ENCODE measurements at regions not wholly inside any gene's neighbourhood (a gene's known extent, or its start where the extent isn't known, plus 50 kb on each side); places are given as distances from the start of the nearest gene placed in this dataset.

DNA sequence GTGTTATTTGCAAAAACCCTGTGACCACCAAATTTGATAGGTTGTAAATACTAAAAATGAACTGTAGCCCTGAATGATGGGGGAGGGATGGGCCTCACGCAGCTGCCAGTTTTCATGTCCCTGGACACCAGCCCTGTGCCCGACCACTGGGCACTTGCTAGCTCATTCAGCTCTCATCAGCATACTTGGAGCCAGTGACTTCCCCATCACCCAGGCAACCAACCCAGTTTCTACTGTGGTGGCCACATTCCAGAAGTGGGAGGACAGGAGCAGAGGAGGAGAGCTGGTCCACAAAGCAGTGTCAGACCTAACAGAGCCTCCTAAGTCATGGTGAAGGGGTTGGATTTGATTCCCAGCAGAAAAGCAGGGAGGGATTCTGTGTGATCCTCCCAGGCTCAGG lies 128.2 kb downstream of the CPEB2 start:
- DNase-seq: no peak

DNA sequence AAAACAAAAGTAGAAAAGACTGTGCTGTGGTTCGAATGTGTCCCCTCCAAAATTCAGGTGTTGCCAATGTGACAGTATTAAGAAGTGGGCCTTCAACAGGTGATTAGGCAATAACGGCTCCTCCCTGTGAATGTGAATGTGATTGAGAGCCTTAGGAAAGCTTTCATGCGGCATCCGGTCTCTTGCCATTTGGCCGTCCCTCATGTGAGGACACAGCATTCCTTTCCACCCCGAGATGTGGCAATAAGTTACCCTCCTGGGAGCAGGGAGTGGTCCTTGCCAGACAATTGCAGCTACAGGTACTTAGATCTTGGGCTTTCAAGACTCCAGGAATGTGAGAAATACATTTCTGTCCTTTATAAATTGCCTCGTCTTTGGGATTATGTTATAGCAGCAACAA lies 129.3 kb downstream of the CPEB2 start:
- no peak for DNase-seq

DNA sequence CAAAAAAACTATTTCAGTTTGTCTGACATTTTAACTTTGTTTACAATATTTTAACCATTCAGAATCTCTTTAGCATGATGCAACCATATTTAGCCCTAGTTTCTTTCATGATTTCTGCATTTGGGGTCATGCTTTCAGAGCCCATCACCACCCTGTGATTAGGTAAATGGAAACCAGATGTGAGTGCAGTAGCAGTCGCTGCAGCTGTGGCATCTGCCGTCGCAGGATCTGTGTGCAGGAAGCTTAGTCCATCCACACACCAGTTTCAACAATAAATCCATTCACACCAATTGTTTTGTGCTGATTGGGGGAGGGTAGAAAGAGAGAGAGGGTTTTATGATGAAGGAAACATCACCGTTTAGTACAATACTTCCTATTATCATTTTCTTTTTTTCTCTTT lies 130.5 kb downstream of the CPEB2 start:
- DNase-seq: no peak

DNA sequence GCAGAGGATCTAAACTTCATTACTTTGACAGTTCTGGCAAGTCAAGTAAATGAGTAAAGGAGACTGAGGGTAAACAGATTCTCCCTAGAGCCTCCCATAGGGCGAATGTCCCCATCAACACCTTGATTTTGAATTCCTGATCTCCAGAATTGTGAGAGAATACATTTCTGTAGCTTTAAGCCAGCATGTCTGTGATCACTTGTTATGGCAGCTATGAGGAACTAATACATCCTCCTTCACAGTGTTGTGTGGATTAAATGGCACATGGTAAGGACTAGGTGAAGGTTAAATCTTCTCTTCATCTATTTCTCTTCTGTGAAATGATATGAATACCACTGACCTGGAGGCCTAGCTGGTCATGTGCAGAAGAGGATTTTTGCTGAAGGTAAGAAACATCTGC lies 137.3 kb downstream of the CPEB2 start:
- DNase-seq: no peak

DNA sequence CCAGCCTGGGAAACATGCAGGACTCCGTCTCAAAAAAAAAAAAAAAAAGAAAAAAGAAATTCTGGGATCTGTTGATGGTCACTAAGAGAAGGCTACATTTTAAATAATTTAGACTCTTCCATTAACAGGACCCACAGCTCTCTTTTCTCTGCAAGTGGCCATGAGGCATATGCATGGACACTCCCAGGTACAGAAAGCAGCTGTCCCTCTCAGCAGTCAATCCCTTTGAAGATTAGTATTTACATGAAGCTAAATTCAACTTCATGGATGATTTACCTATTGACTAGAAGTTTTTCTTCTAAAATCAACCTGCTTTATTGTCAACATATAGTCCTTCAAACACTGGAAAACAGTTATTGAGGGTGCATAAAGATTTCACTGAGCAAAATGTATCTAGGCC lies 139.9 kb downstream of the CPEB2 start:
- DNase-seq: no peak

DNA sequence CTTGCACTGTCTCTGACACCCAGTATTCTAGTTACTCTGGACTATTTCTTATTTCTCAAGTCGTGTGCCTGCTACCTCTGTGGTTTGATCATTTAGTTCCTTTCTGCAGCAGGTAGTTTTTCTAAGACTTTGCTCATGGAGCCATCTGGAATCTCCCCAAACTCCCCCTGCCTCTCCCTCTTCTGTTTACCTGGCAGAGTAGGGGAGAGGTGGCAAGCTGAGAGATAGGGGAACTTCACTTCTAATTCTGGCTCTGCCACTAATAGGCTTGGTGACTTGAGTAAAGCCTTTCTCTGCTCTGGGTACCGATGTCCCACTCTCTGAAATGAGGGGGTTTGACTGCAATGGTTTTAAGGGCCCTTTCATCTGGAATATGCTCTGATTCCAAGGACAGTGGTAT lies 141.3 kb downstream of the CPEB2 start:
- no peak for DNase-seq

DNA sequence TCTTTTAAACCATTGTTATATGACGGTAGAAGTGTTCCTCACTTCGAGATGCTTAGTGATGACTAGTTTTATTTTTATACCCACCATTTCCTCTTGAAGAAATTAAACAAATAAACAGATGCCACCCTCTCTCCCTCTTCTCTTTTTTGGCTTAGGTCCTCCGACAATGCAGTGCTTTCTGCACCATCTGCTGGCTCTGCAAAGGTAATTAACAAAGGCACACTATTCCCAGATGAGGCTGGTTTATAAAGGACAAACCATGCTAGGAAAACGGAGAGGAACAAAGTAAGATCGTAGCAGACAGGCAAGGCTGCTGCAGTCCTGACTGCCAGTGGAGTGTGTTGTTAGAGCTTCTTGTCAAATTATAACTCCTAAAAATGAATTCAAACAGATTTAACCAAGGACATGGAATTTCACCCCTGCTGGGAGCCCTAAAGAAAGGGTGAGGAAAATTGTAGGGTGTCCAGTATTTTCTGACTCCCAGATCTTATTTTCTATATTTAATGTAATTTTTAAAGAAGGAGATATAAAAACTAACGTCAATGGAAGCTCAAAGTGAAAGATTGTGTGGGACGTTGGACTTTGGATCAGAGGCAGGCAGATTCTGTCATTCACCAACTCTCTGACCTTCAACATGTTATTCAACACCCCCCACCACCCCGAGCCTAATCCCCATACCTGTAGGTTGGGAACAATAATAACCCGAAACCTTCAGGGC lies 142.1 kb downstream of the CPEB2 start:
- DNase-seq: no peak

DNA sequence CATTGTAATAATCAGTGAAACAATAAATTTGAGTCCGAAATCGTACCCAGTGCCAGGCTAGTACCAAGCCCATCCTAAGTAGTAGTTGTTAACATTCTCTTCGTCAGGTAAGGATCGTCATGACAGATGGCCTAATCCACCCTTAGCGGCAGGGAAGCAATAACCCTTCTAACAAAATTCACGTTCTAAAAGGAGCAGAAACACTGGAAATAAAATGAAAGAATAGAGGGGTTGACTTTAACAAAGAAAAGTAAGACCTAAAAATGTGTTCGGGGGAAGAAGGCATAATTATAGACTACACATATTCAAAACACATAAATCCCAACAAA lies 142.7 kb downstream of the CPEB2 start:
- DNase-seq: no peak

DNA sequence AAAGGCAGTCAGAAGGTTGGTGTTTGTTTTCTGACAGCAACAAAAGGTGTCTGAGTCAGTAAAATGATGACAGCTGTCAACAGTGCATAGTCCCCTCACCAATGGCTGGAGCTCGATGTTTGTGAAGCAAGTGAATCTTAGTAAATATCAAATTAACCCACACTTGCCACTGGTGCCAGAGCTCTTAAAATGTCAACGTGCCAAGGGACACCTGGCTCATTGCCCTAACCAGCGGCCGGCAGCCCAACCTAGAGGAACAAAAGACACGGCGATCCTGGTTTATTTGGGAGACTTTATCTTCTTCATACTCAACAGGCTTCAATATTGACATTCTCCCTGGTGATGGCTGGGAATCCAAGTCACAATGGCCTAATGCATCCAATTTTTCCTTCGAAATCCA lies 143.4 kb downstream of the CPEB2 start:
- DNase-seq: no peak

DNA sequence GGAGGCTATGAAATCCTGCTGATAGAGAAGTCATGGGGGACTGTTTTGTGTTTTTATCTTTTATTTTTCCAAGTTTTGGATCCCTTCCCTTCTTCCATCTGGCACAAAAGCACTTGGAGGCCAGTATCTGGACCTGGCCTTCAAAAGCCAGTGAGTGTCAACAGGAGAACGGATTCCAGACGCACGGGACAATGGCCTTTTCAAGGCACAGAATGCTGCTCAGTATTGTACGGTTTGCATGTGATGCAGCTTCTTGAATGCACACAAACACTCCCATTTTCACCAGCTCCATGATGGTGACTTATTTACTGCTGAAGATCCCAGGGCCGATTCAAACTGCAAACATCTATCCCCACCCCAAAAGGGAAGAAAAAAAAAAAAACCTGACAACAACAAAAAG lies 145.4 kb downstream of the CPEB2 start:
- DNase-seq: no peak

DNA sequence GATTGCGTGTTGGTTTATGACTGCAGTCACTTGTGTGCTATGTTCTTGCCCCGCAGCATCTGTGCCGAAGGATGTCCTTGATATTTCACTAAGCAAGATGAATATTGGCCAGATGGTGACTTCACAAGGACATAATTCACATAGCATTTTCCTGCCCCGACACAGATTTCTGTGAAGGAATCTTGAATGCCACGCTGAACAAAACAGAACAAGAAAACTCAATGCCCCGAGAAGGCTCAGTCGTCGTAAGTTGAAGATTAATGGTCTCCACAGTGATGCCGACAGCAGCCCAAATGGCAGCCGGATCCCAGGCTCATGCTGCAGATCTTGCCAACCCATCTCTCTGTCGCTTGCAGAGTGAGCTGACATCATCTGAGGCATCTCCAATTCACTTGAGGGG lies 145.9 kb downstream of the CPEB2 start:
- no peak for DNase-seq

DNA sequence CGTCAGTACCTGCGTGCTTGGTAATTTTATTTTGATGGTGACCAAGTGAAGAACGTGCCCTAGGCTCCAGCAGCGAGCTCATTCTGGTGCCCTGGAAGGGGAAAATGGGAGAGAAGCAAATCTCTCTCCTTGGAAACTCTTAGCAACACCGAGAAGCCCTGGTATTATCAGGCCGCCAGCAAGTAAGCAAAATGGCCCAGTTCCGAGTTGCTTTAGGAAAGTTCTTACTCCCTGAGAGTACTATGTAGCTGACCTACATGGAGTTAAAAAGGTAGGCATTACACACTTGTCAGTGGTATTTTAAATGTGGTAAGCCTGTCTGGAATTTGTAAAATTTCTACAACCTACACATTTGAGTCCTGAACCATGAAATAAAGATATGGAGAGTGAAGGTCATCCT lies 146.4 kb downstream of the CPEB2 start:
- DNase-seq: no peak

DNA sequence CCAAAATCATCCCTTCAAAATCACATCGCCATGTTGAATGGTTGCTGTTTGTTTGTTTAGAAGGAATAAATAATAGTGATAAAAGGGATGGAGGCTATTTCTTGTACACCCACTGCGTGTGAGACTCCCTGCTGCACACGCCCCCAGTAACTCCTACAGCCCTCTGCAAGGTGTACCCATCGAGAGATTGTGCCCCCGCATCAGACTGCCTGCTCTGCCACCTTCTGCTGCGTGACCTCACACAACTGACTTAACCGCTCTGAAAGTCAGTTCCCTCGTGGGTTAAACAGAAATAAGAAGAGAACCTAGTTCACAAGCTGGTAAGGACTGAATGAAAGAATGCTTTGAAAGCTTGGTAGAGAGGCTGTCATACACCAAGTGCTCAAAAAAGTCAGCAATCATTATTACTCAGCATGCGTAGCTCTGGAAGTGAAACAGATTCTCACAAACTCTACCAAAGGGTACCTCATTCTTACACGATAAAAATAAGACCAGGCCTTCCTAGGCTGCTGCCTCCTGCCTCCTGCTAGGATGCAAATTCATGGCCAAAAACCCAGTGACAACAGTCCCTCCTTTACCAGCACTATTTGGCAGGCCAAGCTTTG lies 147.1 kb downstream of the CPEB2 start:
- no peak for DNase-seq

DNA sequence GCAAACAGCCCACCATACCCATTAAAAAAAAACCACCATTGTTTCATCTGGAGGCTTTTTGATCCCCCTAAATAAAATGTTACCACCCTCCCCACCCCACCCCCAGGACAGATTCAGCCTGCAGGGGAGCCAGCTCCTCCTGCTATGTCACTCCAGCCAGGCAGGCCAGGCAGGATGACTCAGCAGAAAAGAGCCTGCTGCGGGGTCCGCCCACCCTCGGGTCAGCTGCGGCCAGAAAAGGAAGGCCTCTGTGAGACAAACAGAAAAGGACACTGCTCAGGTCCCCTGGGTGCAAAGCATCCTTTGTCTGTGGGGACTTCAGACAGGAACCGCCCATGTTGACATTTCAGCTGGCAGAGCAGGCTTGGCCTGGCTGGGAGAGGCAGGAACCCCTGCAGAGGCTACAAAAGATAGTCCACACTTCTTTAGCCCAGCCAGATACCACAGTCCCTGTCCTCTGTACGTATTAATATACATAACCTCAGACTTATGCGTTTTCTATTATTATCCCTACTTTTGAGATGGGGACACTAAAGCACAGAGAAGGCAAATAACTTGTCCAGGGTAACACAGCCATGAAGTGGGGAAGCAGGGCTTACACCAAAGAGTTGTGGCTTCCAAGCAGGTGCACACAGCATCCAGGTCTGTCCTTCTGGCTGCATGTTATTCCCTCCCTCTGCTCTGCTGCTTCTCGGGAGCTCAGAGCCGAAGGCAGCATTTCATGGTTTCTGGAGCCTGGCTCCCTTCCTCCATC lies 147.7 kb downstream of the CPEB2 start:
- DNase-seq: no peak

DNA sequence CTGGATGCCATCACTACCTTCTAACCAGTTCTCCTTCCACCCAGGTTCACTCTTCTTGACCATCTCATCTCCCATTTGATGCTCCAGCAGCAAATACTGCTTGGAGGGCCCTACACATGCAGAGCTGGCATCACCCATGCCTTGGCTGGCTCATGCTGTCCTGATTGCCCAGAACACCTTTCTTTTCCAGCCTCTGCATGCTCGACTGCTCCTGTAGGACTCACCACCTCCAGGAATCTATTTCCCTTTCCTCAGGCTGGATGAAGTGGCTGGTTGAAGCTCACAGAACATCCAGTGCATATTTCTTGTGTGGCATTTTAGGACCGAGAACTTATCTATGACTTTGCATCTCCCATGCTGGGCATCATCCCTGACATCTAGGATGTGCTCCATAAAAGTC lies 148.3 kb downstream of the CPEB2 start:
- no peak for DNase-seq

DNA sequence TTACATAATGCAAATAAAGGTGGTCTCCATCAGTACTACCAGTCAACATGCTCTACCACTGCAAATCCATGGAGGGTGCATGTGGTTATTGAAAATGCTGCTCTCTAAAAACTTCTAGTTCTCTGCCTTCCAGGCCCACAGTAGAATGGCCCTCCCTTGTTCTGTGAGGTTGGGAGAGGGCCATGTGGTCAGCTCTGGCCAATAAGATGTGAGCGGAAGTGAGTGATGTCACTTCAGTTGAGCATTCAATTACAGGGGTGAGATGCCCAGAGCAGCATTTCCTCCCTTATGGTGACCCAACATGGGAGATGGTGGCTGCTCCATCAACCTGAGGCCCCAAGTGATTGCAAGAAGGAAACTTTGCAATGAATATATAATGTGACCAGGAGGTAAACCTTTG lies 148.8 kb downstream of the CPEB2 start:
- DNase-seq: no peak

DNA sequence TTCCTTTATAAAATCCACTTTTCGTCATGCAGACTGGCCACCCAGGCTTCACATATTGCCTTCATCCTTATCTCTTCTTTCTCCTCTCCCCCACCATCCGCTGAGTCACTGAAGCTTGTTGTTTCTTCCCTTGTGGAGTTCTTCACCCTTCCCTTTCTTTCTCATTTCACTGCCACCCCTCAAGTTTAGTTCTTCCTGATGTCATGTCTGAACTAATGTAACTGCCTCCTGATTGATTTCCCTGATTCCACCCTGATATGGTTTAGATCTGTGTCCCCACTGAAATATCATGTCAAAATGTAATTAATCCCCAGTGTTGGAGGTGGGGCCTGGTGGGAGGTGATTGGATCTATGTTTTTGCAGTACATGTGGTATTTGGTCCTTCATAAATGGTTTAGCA lies 151.4 kb downstream of the CPEB2 start:
- DNase-seq: no peak

DNA sequence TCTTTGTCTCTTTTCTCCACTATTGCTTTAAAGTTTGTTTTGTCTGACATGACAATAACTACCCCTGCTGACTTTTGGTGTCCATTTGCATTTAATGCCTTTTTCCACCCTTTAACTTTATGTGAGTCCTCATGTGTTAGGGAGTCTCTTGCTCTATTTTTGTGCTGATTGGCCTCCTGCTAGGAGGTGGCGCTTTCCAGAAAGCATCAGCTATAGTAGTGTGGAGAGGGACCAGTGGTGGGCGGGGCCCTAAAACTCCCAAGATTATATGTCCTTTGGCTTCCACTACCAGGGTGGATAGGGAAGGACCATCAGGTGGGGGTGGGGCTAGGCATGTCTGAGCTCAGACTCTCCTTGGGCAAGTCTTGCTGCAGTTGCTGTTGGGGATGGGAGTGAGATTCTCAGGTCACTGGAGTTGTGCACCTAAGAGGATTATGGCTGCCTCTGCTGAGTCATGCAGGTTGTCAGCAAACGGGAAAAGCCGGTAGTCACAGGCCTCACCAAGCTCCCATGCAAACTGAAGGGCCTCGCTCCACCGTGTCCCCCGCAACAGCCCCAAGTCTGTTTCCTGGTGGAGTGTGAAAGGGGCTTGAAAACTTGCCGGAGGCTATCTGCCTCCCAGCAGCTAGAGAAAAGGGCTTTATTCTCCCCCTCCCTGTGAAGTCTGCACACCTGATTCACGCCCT lies 156.3 kb downstream of the CPEB2 start:
- DNase-seq: no peak

DNA sequence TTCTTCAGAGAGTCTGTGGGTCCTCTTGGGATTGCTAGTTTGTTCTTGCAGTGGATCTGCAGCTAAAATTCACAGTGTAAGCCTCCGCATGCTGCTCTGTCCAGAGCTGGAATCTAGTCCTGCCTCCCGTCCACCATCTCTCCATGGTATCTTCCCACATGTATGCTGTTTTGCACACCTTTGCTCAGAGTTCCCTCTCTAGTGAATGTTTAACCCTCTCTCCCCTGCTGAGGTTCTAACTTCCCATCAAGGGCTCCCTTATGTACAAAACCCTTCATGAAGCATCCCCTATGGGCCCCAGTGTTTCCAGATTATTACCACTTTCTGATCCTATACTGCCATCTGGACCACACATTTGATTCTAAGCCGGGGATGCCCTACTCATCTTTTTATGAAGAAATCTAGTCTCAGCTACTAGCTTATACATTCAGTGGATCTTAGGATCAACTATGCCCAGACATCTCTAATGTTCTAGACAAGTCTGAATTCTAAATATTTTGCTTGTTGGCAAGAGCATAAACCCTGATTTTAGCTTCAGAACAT lies 157.3 kb downstream of the CPEB2 start:
- no peak for DNase-seq

DNA sequence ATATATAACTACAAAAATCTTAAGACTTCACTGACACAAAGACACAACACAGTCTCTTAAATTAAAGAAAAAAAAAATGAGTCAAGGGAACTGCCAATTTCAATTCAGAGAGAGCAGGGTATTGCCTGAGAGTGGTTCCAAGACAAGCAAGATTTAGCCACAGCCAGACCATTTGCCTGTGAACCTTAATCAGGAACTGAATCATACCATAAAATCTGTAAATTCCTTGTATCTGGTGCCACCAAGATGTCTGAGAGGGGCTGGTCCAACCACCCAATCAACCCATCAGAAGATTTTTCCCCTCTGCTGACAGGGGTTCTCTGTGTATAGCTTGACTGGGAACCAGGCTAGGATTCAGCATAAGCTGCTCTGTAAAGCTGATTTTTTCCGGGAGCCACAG lies 159.2 kb downstream of the CPEB2 start:
- no peak for DNase-seq

DNA sequence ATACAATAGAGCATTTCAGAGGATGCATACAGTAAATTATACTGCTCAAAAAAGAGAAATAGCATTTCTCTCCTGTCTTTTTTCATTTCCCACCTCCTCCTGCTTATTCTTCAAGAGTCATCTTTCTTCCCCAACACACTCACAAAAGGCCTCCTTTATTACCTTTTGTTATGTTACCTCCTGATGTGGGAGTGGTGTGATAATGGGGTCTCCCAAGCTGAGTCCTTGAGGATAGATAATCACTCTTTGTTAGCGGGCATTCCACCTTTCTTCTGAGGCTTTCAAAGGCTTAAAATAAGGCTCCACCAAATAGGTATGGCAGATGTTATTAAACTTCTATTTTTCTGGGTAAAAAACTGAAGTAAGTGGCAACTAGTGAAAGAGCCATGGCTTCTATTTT lies 159.8 kb downstream of the CPEB2 start:
- DNase-seq: no peak

DNA sequence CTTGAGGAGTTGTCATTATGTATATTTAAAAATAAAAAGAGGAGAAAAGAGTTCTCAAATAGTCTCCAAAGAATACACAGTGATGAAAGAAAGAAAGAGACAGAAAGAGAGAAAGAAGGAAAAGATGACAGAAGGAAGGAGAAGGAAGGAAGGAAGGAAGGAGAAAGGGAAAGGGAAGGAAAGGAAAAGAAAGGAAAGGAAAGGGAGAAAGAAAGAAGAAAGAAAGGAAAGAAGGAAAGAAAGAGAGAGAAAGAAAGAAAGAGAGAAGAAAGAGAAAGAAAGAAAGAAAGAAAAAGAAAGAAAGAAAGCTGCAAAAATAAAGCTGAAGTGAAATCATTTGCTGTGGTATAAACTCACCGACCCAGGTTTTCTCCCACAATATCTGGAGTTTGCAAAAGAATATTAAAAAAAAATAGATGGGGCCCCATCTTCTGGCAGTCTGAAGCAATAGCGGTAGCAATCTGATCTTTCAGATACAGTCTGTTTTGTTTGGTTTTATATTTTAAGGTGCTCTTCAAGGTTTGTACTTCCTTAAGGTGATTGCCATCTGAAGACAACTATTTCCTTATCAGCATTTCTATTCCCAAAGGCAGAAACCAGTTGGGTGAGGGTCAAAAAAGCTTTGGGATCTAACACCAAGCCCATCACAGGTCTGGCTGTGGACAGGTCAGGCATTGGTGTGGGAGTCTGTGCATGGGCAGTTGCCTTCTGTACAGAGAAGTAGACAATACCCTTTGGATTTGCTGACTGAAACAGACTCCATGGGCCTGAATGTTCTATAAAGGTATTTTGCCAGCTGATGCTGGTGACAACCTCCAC lies 160.4 kb downstream of the CPEB2 start:
- no peak for DNase-seq

DNA sequence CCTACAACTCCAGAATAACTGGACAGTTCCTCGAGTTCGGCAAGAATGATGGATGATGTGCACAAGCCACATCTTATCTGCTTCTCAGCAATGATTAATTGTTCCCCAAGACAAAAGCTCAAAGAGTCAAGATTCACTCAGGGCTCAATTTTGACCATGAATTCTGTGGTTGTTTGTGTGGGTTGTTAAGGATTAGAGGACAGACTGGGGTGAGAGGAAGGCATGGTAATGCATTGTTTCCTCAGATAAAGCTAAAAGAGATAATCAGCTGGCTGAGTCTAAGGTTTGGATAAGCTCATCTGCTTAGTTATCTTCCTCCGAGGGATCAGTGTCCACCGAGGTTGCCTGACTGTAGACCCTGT lies 161.0 kb downstream of the CPEB2 start:
- DNase-seq: no peak
